Esophagus squamous epithelium (tissue), 4 donors: ENCODE measurements at regions not wholly inside any gene's neighbourhood (a gene's known extent, or its start where the extent isn't known, plus 50 kb on each side); places are given as distances from the start of the nearest gene placed in this dataset.

Experiments
- POLR2A ChIP-seq, 4 donors: fragments of 450-650 bp; IDR thresholded peaks; one replicate each; pipeline ENCODE4 v1.6.1; 2017; ENCODE audit warnings: antibody characterized with exemption in 4 of 4, mild to moderate bottlenecking in 4 of 4, moderate library complexity in 3 of 4
- TF ChIP-seq, protein P1 (sequence below), 6 experiments: fragments of 450-650 bp in 4 of 6; fragments of 200-600 bp in 2 of 6; sonication (generic) in 2 of 6; IDR thresholded peaks; one replicate each; pipeline ENCODE4 v1.5.1; 2016 to 2019; ENCODE audit warnings: antibody characterized with exemption in 6 of 6, mild to moderate bottlenecking in 4 of 6, moderate library complexity in 4 of 6

DNA sequence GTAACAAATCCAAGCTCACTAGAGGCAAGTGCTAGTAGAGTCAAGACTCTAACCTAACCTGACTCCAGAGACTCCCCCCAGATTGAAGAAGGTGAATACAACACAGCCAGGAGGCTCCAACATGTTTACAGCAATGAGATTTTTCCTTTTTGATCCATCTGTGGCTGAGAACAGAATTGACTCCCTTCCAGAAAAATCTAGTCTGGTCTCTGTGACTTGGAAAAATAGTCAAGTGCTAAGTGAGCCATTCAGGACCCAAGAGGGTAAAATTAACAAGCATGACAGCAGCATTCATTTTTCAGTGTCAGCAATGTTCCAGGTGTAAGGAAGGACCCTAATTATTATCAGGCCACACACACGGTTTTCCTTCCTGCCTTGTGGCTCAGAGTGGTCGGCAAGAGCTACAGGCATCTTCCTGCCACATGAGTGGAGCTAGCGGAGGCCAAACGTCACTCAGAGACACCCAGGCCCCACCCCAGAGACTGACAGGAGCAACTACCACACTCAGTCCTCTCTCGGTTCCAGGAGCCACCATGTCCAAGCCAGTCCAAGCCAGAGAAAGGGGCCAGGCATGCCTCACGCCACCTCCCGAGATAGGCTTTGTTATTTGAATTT lies 395.1 kb downstream of the FOXO1 start:
- TF ChIP-seq, protein P1, sequence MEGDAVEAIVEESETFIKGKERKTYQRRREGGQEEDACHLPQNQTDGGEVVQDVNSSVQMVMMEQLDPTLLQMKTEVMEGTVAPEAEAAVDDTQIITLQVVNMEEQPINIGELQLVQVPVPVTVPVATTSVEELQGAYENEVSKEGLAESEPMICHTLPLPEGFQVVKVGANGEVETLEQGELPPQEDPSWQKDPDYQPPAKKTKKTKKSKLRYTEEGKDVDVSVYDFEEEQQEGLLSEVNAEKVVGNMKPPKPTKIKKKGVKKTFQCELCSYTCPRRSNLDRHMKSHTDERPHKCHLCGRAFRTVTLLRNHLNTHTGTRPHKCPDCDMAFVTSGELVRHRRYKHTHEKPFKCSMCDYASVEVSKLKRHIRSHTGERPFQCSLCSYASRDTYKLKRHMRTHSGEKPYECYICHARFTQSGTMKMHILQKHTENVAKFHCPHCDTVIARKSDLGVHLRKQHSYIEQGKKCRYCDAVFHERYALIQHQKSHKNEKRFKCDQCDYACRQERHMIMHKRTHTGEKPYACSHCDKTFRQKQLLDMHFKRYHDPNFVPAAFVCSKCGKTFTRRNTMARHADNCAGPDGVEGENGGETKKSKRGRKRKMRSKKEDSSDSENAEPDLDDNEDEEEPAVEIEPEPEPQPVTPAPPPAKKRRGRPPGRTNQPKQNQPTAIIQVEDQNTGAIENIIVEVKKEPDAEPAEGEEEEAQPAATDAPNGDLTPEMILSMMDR (IDR thresholded peaks at IDR 0.05): no peak
- TF ChIP-seq POLR2A (IDR thresholded peaks at IDR 0.05): no peak
